ENCODE measurements at regions not wholly inside any gene's neighbourhood (a gene's known extent, or its start where the extent isn't known, plus 50 kb on each side); places are given as distances from the start of the nearest gene placed in this dataset.

GRCh38 chr2:78175645-78176044 is 653.5 kb upstream of the LRRTM4 start:
- Histone ChIP-seq H3K27me3 (no peaks in the 10 kb centered on the region), H3K4me1 (no peaks in the 10 kb centered on the region), H3K27ac (no peak overlapping the region), H3K9me3 (peaks cover 0 to 2% (median 0%) of the 10 kb centered on the region in 4 donors), H3K36me3 (no peaks in the 10 kb centered on the region), H3K4me3 (no peak overlapping the region)
- 27 to 31% methylated on average over 2 of the region's 2 CpGs for WGBS, 2 donors
- intact Hi-C loops (cut with DNase I), result no loop called here
- DNase-seq, result no peak
- TF ChIP-seq EP300 (IDR thresholded peaks at IDR 0.05) (no peak), POLR2AphosphoS5 (IDR thresholded peaks at IDR 0.05) (no peak), POLR2A (IDR thresholded peaks at IDR 0.05) (no peak), CTCF (IDR thresholded peaks at IDR 0.05) (no peak)

GRCh38 chr2:78201064-78201575 is 678.9 kb upstream of the LRRTM4 start:
- WGBS, 2 donors, result 78 to 87% methylated on average over 2 of the region's 2 CpGs
- H3K36me3 ChIP-seq, result no peaks in the 10 kb centered on the region
- H3K4me3 ChIP-seq, result no peak overlapping the region
- H3K4me1 ChIP-seq, result no peaks in the 10 kb centered on the region
- H3K27ac ChIP-seq, result no peak overlapping the region
- intact Hi-C loops (cut with DNase I), result no loop called here
- H3K27me3 ChIP-seq, result no peaks in the 10 kb centered on the region
- no peak for DNase-seq
- TF ChIP-seq POLR2AphosphoS5 (IDR thresholded peaks at IDR 0.05) (no peak), EP300 (IDR thresholded peaks at IDR 0.05) (no peak), POLR2A (IDR thresholded peaks at IDR 0.05) (no peak), CTCF (IDR thresholded peaks at IDR 0.05) (no peak)
- no peaks in the 10 kb centered on the region for H3K9me3 ChIP-seq

GRCh38 chr2:78202366-78202765 is 680.2 kb upstream of the LRRTM4 start:
- no peak overlapping the region for H3K4me3 ChIP-seq
- H3K27ac ChIP-seq, result no peak overlapping the region
- intact Hi-C loops (cut with DNase I), result no loop called here
- 77 to 87% methylated on average over 3 of the region's 3 CpGs for WGBS, 2 donors
- no peak for DNase-seq
- no peak for TF ChIP-seq POLR2A (IDR thresholded peaks at IDR 0.05)
- TF ChIP-seq CTCF (IDR thresholded peaks at IDR 0.05), result no peak
- TF ChIP-seq EP300 (IDR thresholded peaks at IDR 0.05), result no peak
- no peak for TF ChIP-seq POLR2AphosphoS5 (IDR thresholded peaks at IDR 0.05)
- no peaks in the 10 kb centered on the region for H3K9me3 ChIP-seq
- H3K36me3 ChIP-seq, result no peaks in the 10 kb centered on the region
- H3K4me1 ChIP-seq, result no peaks in the 10 kb centered on the region
- no peaks in the 10 kb centered on the region for H3K27me3 ChIP-seq

GRCh38 chr2:78202986-78203670 is 681.0 kb upstream of the LRRTM4 start:
- no peak overlapping the region for H3K27ac ChIP-seq
- 83 to 84% methylated on average over 7 of the region's 7 CpGs for WGBS, 2 donors
- H3K4me3 ChIP-seq, result no peak overlapping the region
- no peak for DNase-seq
- H3K27me3 ChIP-seq, result no peaks in the 10 kb centered on the region
- H3K36me3 ChIP-seq, result no peaks in the 10 kb centered on the region
- H3K4me1 ChIP-seq, result no peaks in the 10 kb centered on the region
- intact Hi-C loops (cut with DNase I), result no loop called here
- no peaks in the 10 kb centered on the region for H3K9me3 ChIP-seq
- TF ChIP-seq POLR2A (IDR thresholded peaks at IDR 0.05) (no peak), EP300 (IDR thresholded peaks at IDR 0.05) (no peak), CTCF (IDR thresholded peaks at IDR 0.05) (no peak), POLR2AphosphoS5 (IDR thresholded peaks at IDR 0.05) (no peak)

GRCh38 chr2:78218066-78218465 is 695.9 kb upstream of the LRRTM4 start:
- no peaks in the 10 kb centered on the region for H3K27me3 ChIP-seq
- no peak for TF ChIP-seq POLR2A (IDR thresholded peaks at IDR 0.05)
- no peak for TF ChIP-seq EP300 (IDR thresholded peaks at IDR 0.05)
- no peak for TF ChIP-seq CTCF (IDR thresholded peaks at IDR 0.05)
- no peak for TF ChIP-seq POLR2AphosphoS5 (IDR thresholded peaks at IDR 0.05)
- DNase-seq, result no peak
- H3K27ac ChIP-seq, result no peak overlapping the region
- H3K9me3 ChIP-seq, result no peaks in the 10 kb centered on the region
- WGBS, 2 donors, result 76 to 94% methylated on average over 1 of the region's 1 CpG
- H3K4me1 ChIP-seq, result no peaks in the 10 kb centered on the region
- H3K4me3 ChIP-seq, result no peak overlapping the region
- no peaks in the 10 kb centered on the region for H3K36me3 ChIP-seq
- intact Hi-C loops (cut with DNase I), result no loop called here

All from sigmoid colon (tissue), 6 donors.